Upper lobe of left lung (tissue), 6 donors: ENCODE measurements at regions not wholly inside any gene's neighbourhood (a gene's known extent, or its start where the extent isn't known, plus 50 kb on each side); places are given as distances from the start of the nearest gene placed in this dataset.

ENCODE experiments used
- ATAC-seq, 2 donors: fragments of 200-7000 bp; cut with Tn5 transposase; one replicate each; pipeline ENCODE4 v1.9.1; 2022; ENCODE audit warnings: mild to moderate bottlenecking in 2 of 2, moderate library complexity in 2 of 2; ENCODE audit not compliant: low FRiP score in 2 of 2
- DNase-seq, 2 donors: peaks; one replicate each; pipeline ENCODE4 v3.0.0-alpha.2; 2019 to 2020
- H3K27ac ChIP-seq, 4 donors: fragments of 200-600 bp; sonication (generic); one replicate each; pipeline ENCODE4 v1.5.1; 2016 to 2019
- H3K27me3 ChIP-seq, 4 donors: fragments of 200-600 bp; sonication (generic); one replicate each; pipeline ENCODE4 v1.5.1; 2017 to 2019
- H3K36me3 ChIP-seq, 4 donors: fragments of 200-600 bp; sonication (generic); one replicate each; pipeline ENCODE4 v1.5.1; 2016 to 2019
- H3K4me1 ChIP-seq, 4 donors: fragments of 200-600 bp; sonication (generic); one replicate each; pipeline ENCODE4 v1.5.1; 2018 to 2019
- H3K4me3 ChIP-seq, 4 donors: fragments of 200-600 bp; sonication (generic); one replicate each; pipeline ENCODE4 v1.5.1; 2017 to 2019; ENCODE audit warnings: mild to moderate bottlenecking in 2 of 4, moderate library complexity in 1 of 4
- H3K9me3 ChIP-seq, 4 donors: fragments of 200-600 bp; sonication (generic); one replicate each; pipeline ENCODE4 v1.5.1; 2018 to 2019
- EP300 ChIP-seq, 4 donors: sonication (generic); formaldehyde crosslinking; IDR thresholded peaks; one replicate each; pipeline ENCODE4 v1.5.1; 2017; ENCODE audit warnings: antibody characterized with exemption in 4 of 4, control low read depth in 2 of 4
- POLR2A ChIP-seq, 4 donors: fragments of 450-650 bp; IDR thresholded peaks; one replicate each; pipeline ENCODE4 v1.5.1; 2016 to 2017; ENCODE audit warnings: antibody characterized with exemption in 4 of 4, mild to moderate bottlenecking in 2 of 4
- POLR2AphosphoS5 ChIP-seq, 2 donors: sonication (generic); formaldehyde crosslinking; IDR thresholded peaks; one replicate each; pipeline ENCODE4 v1.5.1; 2017; ENCODE audit warnings: antibody characterized with exemption in 2 of 2
- WGBS, 2 donors: methylation state at CpG; one replicate each; pipeline ENCODE4 v1.1.5; 2017 to 2018; 5-methylcytosine and 5-hydroxymethylcytosine counted together
- TF ChIP-seq, protein P1 (sequence below), 6 experiments: fragments of 450-650 bp in 4 of 6; fragments of 200-600 bp in 2 of 6; sonication (generic) in 2 of 6; IDR thresholded peaks; one replicate each; pipeline ENCODE4 v1.5.1; 2016 to 2019; ENCODE audit warnings: antibody characterized with exemption in 6 of 6
- donor health status: DM: no; HTN: no; CAD: no; lungs with moderate emphysema.
- donor health status: DM: no; HTN: yes; CAD: no; lungs with severe emphysema.

DNA sequence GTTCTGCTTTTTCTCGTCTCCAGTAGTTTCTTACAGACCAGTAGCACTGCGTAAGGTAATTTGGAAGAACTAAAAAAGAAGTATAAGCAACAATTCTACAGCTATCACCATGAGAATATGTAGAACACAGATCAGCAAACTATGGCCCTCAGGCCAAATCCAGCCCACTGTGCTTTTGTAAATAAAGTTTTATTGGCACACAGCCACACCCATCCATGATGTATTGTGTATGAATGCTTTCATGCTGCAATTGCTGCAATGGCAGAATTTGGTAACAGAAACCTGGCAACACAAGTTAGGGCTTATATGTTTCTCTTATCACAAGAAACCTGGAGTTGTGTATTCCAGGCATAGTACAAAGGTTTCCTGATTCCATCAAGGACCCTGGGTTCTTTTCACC is 386.8 kb upstream of the TSHZ2 start:
- Histone ChIP-seq H3K27me3 (no peaks in the 10 kb centered on the region), H3K4me1 (no peaks in the 10 kb centered on the region), H3K4me3 (no peak overlapping the region), H3K27ac (no peak overlapping the region), H3K36me3 (no peaks in the 10 kb centered on the region), H3K9me3 (no peaks in the 10 kb centered on the region)
- WGBS, 2 donors = 93 to 98% methylated on average over 2 of the region's 2 CpGs
- TF ChIP-seq EP300 (IDR thresholded peaks at IDR 0.05) (no peak), POLR2A (IDR thresholded peaks at IDR 0.05) (no peak), POLR2AphosphoS5 (IDR thresholded peaks at IDR 0.05) (no peak)
- TF ChIP-seq, protein P1, sequence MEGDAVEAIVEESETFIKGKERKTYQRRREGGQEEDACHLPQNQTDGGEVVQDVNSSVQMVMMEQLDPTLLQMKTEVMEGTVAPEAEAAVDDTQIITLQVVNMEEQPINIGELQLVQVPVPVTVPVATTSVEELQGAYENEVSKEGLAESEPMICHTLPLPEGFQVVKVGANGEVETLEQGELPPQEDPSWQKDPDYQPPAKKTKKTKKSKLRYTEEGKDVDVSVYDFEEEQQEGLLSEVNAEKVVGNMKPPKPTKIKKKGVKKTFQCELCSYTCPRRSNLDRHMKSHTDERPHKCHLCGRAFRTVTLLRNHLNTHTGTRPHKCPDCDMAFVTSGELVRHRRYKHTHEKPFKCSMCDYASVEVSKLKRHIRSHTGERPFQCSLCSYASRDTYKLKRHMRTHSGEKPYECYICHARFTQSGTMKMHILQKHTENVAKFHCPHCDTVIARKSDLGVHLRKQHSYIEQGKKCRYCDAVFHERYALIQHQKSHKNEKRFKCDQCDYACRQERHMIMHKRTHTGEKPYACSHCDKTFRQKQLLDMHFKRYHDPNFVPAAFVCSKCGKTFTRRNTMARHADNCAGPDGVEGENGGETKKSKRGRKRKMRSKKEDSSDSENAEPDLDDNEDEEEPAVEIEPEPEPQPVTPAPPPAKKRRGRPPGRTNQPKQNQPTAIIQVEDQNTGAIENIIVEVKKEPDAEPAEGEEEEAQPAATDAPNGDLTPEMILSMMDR (IDR thresholded peaks at IDR 0.05) = no peak
- no peak for DNase-seq
- no peak for ATAC-seq

DNA sequence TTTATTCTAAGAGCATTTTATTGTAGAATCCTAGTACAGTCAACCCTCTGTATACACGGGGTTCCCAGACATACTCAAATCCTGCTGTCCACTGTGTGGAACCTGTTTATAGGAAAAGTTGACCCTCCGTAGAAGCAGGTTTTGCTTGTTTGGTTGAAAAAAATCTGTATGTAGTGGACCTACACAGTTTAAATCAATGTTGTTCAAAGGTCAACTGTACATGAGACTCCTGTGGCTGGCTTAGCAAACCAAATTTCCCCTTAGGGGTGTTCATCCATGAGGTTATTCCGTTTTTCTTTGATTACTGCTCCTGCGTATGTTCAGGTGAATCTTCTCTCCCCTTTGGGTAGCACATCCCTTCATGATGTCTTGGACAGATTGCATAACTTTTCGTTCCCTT is 387.0 kb upstream of the ZFP64 start:
- no peak for ATAC-seq
- no peaks in the 10 kb centered on the region for H3K27me3 ChIP-seq
- H3K27ac ChIP-seq = no peak overlapping the region
- no peak overlapping the region for H3K4me3 ChIP-seq
- no peaks in the 10 kb centered on the region for H3K36me3 ChIP-seq
- 76 to 82% methylated on average over 5 of the region's 5 CpGs for WGBS, 2 donors
- DNase-seq = no peak
- H3K4me1 ChIP-seq = no peaks in the 10 kb centered on the region
- H3K9me3 ChIP-seq = no peaks in the 10 kb centered on the region
- TF ChIP-seq POLR2A (IDR thresholded peaks at IDR 0.05) = no peak
- TF ChIP-seq, protein P1 (IDR thresholded peaks at IDR 0.05) = no peak

DNA sequence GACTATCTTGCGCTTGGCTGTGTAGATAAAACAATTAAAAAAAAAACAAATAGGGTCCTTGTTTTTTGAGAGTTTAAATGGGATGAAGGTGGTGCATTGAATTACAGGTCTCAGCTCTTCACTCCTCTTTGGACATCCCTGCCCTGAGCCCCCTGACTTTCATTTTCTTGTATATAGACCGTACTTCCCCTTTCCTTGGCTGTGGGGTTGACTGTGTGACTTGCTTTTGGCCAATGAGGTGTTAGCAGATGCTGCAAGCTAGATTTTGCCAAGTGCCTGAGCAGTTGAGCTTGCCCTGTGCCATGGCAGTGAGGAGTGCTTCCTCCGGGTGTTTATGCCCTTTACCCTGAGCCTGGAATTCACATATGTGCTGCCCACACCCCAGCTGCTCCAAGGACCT is 386.1 kb upstream of the ZFP64 start:
- Histone ChIP-seq H3K27me3 (no peaks in the 10 kb centered on the region), H3K4me3 (no peak overlapping the region), H3K36me3 (no peaks in the 10 kb centered on the region), H3K27ac (no peak overlapping the region), H3K9me3 (no peaks in the 10 kb centered on the region), H3K4me1 (no peaks in the 10 kb centered on the region)
- TF ChIP-seq POLR2A (IDR thresholded peaks at IDR 0.05) (no peak), EP300 (IDR thresholded peaks at IDR 0.05) (no peak), POLR2AphosphoS5 (IDR thresholded peaks at IDR 0.05) (no peak)
- TF ChIP-seq, protein P1 (IDR thresholded peaks at IDR 0.05) = no peak
- DNase-seq (no peak), ATAC-seq (no peak)
- 77 to 80% methylated on average over 3 of the region's 3 CpGs for WGBS, 2 donors

DNA sequence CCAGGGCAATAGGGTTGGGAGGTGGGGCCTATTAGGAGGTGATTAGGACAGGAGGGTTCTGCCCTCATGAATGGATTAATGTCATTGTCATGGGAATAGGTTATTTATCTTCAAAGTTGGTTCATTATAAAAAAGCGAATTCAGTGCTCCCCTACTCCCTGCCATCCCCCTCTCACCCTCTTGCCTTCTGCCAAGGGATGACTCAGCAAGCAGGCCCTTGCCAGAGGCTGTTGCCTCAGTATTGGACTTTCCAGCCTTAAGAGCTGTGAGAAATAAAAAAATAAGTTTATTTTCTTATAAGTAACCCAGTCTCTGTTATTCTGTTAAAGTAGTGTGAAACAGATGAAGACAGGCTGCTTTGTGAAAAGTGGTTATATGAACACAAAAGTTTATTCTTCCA is 381.1 kb upstream of the ZFP64 start:
- WGBS, 2 donors = 68 to 85% methylated on average over 1 of the region's 1 CpG
- DNase-seq = no peak
- Histone ChIP-seq H3K27me3 (no peaks in the 10 kb centered on the region), H3K4me3 (no peak overlapping the region), H3K27ac (no peak overlapping the region), H3K36me3 (no peaks in the 10 kb centered on the region), H3K4me1 (no peaks in the 10 kb centered on the region), H3K9me3 (no peaks in the 10 kb centered on the region)
- TF ChIP-seq POLR2A (IDR thresholded peaks at IDR 0.05) (no peak), POLR2AphosphoS5 (IDR thresholded peaks at IDR 0.05) (no peak), EP300 (IDR thresholded peaks at IDR 0.05) (no peak)
- TF ChIP-seq, protein P1 (IDR thresholded peaks at IDR 0.05) = no peak
- ATAC-seq = no peak

DNA sequence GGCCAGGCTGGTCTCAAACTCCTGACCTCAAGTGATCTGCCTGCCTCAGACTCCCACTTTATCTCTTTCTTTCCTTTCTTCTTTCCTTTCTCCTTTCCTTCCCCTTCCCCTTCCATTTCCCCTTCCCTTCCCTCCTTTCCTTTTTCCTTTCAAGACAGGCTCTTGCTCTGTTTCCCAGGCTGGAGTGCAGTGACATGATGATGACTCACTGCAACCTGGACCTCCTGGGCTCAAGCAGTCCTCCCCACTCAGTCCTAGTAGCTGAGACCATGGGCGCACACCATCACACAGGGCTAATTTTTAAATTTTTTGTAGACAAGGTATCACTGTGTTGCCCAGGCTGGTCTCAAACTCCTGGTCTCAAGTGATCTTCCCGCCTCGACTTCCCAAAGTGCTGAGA is 377.6 kb upstream of the ZFP64 start:
- Histone ChIP-seq H3K9me3 (no peaks in the 10 kb centered on the region), H3K36me3 (no peaks in the 10 kb centered on the region), H3K4me1 (no peaks in the 10 kb centered on the region), H3K4me3 (no peak overlapping the region), H3K27ac (no peak overlapping the region), H3K27me3 (no peaks in the 10 kb centered on the region)
- ATAC-seq (no peak), DNase-seq (no peak)
- TF ChIP-seq, protein P1 (IDR thresholded peaks at IDR 0.05) = no peak
- no peak for TF ChIP-seq POLR2A (IDR thresholded peaks at IDR 0.05)
- no peak for TF ChIP-seq EP300 (IDR thresholded peaks at IDR 0.05)
- TF ChIP-seq POLR2AphosphoS5 (IDR thresholded peaks at IDR 0.05) = no peak
- 92 to 94% methylated on average over 3 of the region's 3 CpGs for WGBS, 2 donors
